BJ (cell line): ENCODE measurements at regions not wholly inside any gene's neighbourhood (a gene's known extent, or its start where the extent isn't known, plus 50 kb on each side); places are given as distances from the start of the nearest gene placed in this dataset.

Experiments used
- CTCF ChIA-PET: fragments of 350-600 bp; formaldehyde crosslinking; extraction: SDS; loops from one replicate; lab custom pipeline; 2021; ENCODE audit warnings: antibody characterized with exemption, inconsistent platforms; lab: Yijun Ruan, JAX
- POLR2A ChIA-PET: fragments of 300-600 bp; sonication (Branson Sonifier 250); formaldehyde crosslinking; extraction: SDS; loops from one replicate; lab custom pipeline; 2021; ENCODE audit warnings: antibody characterized with exemption; lab: Charles Lee
- DNase-seq: peaks from one replicate; pipeline ENCODE4 v3.0.0-alpha.2; 2011; ENCODE audit warnings: low read depth
- H3K27me3 ChIP-seq: 2 replicates; pipeline ENCODE4 v1.6.0; 2011; ENCODE audit warnings: low read length; ENCODE audit not compliant: control insufficient read depth, insufficient read depth
- H3K36me3 ChIP-seq: 2 replicates; pipeline ENCODE4 v1.5.1; 2011; ENCODE audit warnings: low read length; ENCODE audit not compliant: control insufficient read depth, insufficient read depth
- H3K4me3 ChIP-seq: 2 replicates; pipeline ENCODE4 v1.5.1; 2011; ENCODE audit warnings: low read depth, mild to moderate bottlenecking, control low read depth, low read length
- CTCF ChIP-seq: IDR thresholded peaks from 2 replicates; pipeline ENCODE4 v1.5.1; 2011; ENCODE audit warnings: low read depth, mild to moderate bottlenecking, control low read depth, inconsistent platforms, low read length, moderate library complexity; ENCODE audit not compliant: insufficient read depth

- H3K36me3 ChIP-seq: no peaks in the 10 kb centered on the region
- no peak overlapping the region for H3K4me3 ChIP-seq
- no peaks in the 10 kb centered on the region for H3K27me3 ChIP-seq
- DNase-seq: no peak
- no peak for TF ChIP-seq CTCF
- ChIA-PET CTCF (interaction anchor here (0.5 kb wide), 1 partner anchor 185 kb away, joined by 3 read pairs; no protein-coding TSS in a partner anchor), POLR2A (no interaction called here)
Observed at GRCh38 chr6:131391116-131391515, 181.9 kb upstream of the ARG1 start.

GRCh38 chr6:131393433-131393832 is 179.6 kb upstream of the ARG1 start:
- no peak overlapping the region for H3K4me3 ChIP-seq
- ChIA-PET CTCF (no interaction called here), POLR2A (no interaction called here)
- H3K27me3 ChIP-seq: no peaks in the 10 kb centered on the region
- no peaks in the 10 kb centered on the region for H3K36me3 ChIP-seq
- no peak for TF ChIP-seq CTCF
- DNase-seq: no peak

- CTCF ChIA-PET: no interaction called here
- DNase-seq: no peak
Observed at GRCh38 chr6:131394768-131395432, 178.1 kb upstream of the ARG1 start.

GRCh38 chr6:131398176-131398575 is 174.8 kb upstream of the ARG1 start:
- no peak overlapping the region for H3K4me3 ChIP-seq
- no peaks in the 10 kb centered on the region for H3K27me3 ChIP-seq
- no peaks in the 10 kb centered on the region for H3K36me3 ChIP-seq
- ChIA-PET CTCF (no interaction called here), POLR2A (no interaction called here)
- no peak for DNase-seq
- no peak for TF ChIP-seq CTCF

More at GRCh38 chr6:131394768-131395432, 178.1 kb upstream of the ARG1 start:
- H3K36me3 ChIP-seq: no peaks in the 10 kb centered on the region
- no peak overlapping the region for H3K4me3 ChIP-seq
- POLR2A ChIA-PET: no interaction called here
- H3K27me3 ChIP-seq: no peaks in the 10 kb centered on the region
- TF ChIP-seq CTCF: no peak

GRCh38 chr6:131399433-131399832 is 173.6 kb upstream of the ARG1 start:
- CTCF ChIA-PET: interaction anchor here (0.5 to 1.0 kb wide), 2 partner anchors 10 to 250 kb away, joined by 3 read pairs; no protein-coding TSS in a partner anchor
- Histone ChIP-seq H3K27me3 (no peaks in the 10 kb centered on the region), H3K4me3 (no peak overlapping the region), H3K36me3 (no peaks in the 10 kb centered on the region)
- POLR2A ChIA-PET: no interaction called here
- DNase-seq: no peak
- no peak for TF ChIP-seq CTCF
